ENCODE measurements at regions not wholly inside any gene's neighbourhood (a gene's known extent, or its start where the extent isn't known, plus 50 kb on each side); places are given as distances from the start of the nearest gene placed in this dataset.
"Not testable (repeated sequence)": the region's sequence is repeated elsewhere in the genome, so short reads cannot be mapped to it uniquely, and the experiment has no call there.

DNA sequence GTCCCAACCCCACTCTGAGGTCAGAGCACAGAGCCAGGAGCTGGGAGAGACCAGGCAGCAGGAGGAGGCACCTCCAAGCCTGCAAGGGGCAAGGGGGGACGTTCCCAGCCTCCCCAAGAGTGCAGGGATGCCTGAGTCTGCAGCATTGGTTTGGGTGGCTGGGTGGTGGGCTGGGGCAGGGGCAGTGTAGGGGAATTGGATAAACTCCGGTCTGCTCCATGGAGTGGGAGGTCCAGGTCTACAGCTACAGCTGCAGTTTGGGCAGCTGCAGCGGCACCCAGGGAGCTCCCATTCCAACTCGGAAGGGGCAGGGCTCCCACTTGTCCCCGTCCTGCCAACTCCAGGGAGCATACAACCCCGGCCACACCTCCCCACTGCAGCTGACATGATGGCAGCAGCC is 617.5 kb upstream of the SEMA6D start:
- H3K14ac ChIP-seq (ENCODE audit: insufficient read depth, low read length); H3K36me3 Mint-ChIP-seq (ENCODE audit: insufficient read depth in 1 of 3, low read depth in 3 of 3); H3K4me2 ChIP-seq (ENCODE audit: insufficient read depth, insufficient read length, low read length); H2BK120ac ChIP-seq (ENCODE audit: low read depth, low read length, poor library complexity, severe bottlenecking); H3K27me3 ChIP-seq (ENCODE audit: insufficient read depth, low read length); H2AFZ ChIP-seq (ENCODE audit: low read length); H4K91ac ChIP-seq (ENCODE audit: insufficient read length, low read depth, low read length); H3K4me1 Mint-ChIP-seq; H3K4me1 ChIP-seq (ENCODE audit: insufficient read depth, low read length); H2AK5ac ChIP-seq (ENCODE audit: insufficient read length, low read length); H4K5ac ChIP-seq (ENCODE audit: insufficient read length, low read depth, low read length); H4K8ac ChIP-seq (replicated peaks; ENCODE audit: insufficient read length, low read depth, low read length); DNase-seq; H3K27ac ChIP-seq (ENCODE audit: insufficient read length, low read depth, low read length); H3K4ac ChIP-seq (ENCODE audit: low read depth, low read length); H3K9ac ChIP-seq (ENCODE audit: extremely low read depth, insufficient read length, low read length); H3K4me3 Mint-ChIP-seq; H3K9me3 ChIP-seq (ENCODE audit: control insufficient read depth, low read depth, low read length); H2BK12ac ChIP-seq (ENCODE audit: insufficient read length, low read depth, low read length); H3K18ac ChIP-seq (ENCODE audit: insufficient read length, low read depth, low read length); H3K79me1 ChIP-seq (ENCODE audit: insufficient read depth, low read depth, low read length, poor library complexity, severe bottlenecking); H3K9me3 Mint-ChIP-seq; H3K27me3 Mint-ChIP-seq (ENCODE audit: low read depth); H3K23me2 ChIP-seq (ENCODE audit: insufficient read length, low read depth, low read length, poor library complexity, severe bottlenecking); H3K56ac ChIP-seq (ENCODE audit: insufficient read length, low read depth, low read length); H3T11ph ChIP-seq (ENCODE audit: low read length); H3K79me2 ChIP-seq (ENCODE audit: insufficient read depth, low read length); H3K23ac ChIP-seq (ENCODE audit: insufficient read length, low read depth, low read length); H2BK5ac ChIP-seq (ENCODE audit: insufficient read length, low read length); H4K20me1 ChIP-seq (ENCODE audit: control insufficient read depth, insufficient read depth, insufficient read length); H2BK20ac ChIP-seq (ENCODE audit: low read depth, low read length, poor library complexity, severe bottlenecking); H2BK15ac ChIP-seq (ENCODE audit: low read depth, low read length): not testable (repeated sequence)
- peak overlapping the region in 1 of 3 experiments; percentile 35; a peak in 1 of 7 replicates for H3K27ac Mint-ChIP-seq
- WGBS (ENCODE audit: extremely low coverage, insufficient read length, low lambda C conversion rate), result no CpG with 5 or more reads among the region's 6 CpGs

DNA sequence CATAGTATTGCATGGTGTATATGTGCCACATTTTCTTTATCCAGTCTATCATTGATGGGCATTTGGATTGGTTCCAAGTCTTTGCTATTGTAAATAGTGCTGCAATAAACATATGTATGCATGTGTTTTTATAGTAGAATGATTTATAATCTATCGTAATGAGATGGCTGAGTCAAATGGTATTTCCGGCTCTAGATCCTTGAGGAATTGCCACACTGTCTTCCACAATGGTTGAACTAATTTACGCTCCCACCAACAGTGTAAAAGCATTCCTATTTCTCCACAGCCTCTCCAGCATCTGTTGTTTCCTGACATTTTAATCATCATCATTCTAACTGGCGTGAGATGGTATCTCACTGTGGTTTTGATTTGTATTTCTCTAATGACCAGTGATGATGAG is 608.5 kb upstream of the SEMA6D start:
- not testable (repeated sequence) for H3K4me1 Mint-ChIP-seq; H3K23me2 ChIP-seq (ENCODE audit: insufficient read length, low read depth, low read length, poor library complexity, severe bottlenecking); H3K27me3 ChIP-seq (ENCODE audit: insufficient read depth, low read length); H4K8ac ChIP-seq (replicated peaks; ENCODE audit: insufficient read length, low read depth, low read length); H2BK15ac ChIP-seq (ENCODE audit: low read depth, low read length); H2BK120ac ChIP-seq (ENCODE audit: low read depth, low read length, poor library complexity, severe bottlenecking); H2BK20ac ChIP-seq (ENCODE audit: low read depth, low read length, poor library complexity, severe bottlenecking); H3K4me3 Mint-ChIP-seq; H3T11ph ChIP-seq (ENCODE audit: low read length); H2BK12ac ChIP-seq (ENCODE audit: insufficient read length, low read depth, low read length); H3K27ac ChIP-seq (ENCODE audit: insufficient read length, low read depth, low read length); H3K4ac ChIP-seq (ENCODE audit: low read depth, low read length); H3K79me2 ChIP-seq (ENCODE audit: insufficient read depth, low read length); H3K79me1 ChIP-seq (ENCODE audit: insufficient read depth, low read depth, low read length, poor library complexity, severe bottlenecking); H3K9ac ChIP-seq (ENCODE audit: extremely low read depth, insufficient read length, low read length); H2AK5ac ChIP-seq (ENCODE audit: insufficient read length, low read length); H3K27me3 Mint-ChIP-seq (ENCODE audit: low read depth); H2AFZ ChIP-seq (ENCODE audit: low read length); H3K14ac ChIP-seq (ENCODE audit: insufficient read depth, low read length); H3K18ac ChIP-seq (ENCODE audit: insufficient read length, low read depth, low read length); H3K4me1 ChIP-seq (ENCODE audit: insufficient read depth, low read length); H3K9me3 ChIP-seq (ENCODE audit: control insufficient read depth, low read depth, low read length); H3K56ac ChIP-seq (ENCODE audit: insufficient read length, low read depth, low read length); H3K4me2 ChIP-seq (ENCODE audit: insufficient read depth, insufficient read length, low read length); H2BK5ac ChIP-seq (ENCODE audit: insufficient read length, low read length); H3K9me3 Mint-ChIP-seq; H4K5ac ChIP-seq (ENCODE audit: insufficient read length, low read depth, low read length); H4K20me1 ChIP-seq (ENCODE audit: control insufficient read depth, insufficient read depth, insufficient read length); DNase-seq; H3K36me3 Mint-ChIP-seq (ENCODE audit: insufficient read depth in 1 of 3, low read depth in 3 of 3); H3K23ac ChIP-seq (ENCODE audit: insufficient read length, low read depth, low read length); H4K91ac ChIP-seq (ENCODE audit: insufficient read length, low read depth, low read length); H3K27ac Mint-ChIP-seq
- WGBS (ENCODE audit: extremely low coverage, insufficient read length, low lambda C conversion rate), result no CpG with 5 or more reads among the region's 4 CpGs

Measured in H9 (cell line).